HCT116 (cell line): ENCODE measurements at regions not wholly inside any gene's neighbourhood (a gene's known extent, or its start where the extent isn't known, plus 50 kb on each side); places are given as distances from the start of the nearest gene placed in this dataset.

Experiments
- ATAC-seq: fragments of 200-7000 bp; cut with Tn5 transposase; 2 replicates; pipeline ENCODE4 v1.9.1; 2020; ENCODE audit warnings: mild to moderate bottlenecking, moderate library complexity
- BruUV-seq: library from RNA; stranded (reverse); fragments of 400-500 nt; replicated peaks from 2 replicates; lab custom pipeline; 2021; lab: Mats Ljungman, UMichigan
- CTCF ChIA-PET: fragments of 300-600 bp; sonication (Branson Sonifier 250); formaldehyde crosslinking; loops from one replicate; lab custom pipeline; 2021; ENCODE audit warnings: antibody characterized with exemption; lab: Charles Lee
- POLR2A ChIA-PET: fragments of 300-600, 350-600 bp; sonication (Branson Sonifier 250); formaldehyde crosslinking; loops from one replicate; lab custom pipeline; 2021; ENCODE audit warnings: antibody characterized with exemption; lab: Charles Lee
- RAD21 ChIA-PET, 2 experiments: fragments of 300-600 bp; sonication (Branson Sonifier 250); formaldehyde crosslinking; loops; one replicate each; lab custom pipeline; 2023; ENCODE audit warnings: low total read pairs in 2 of 2; ENCODE audit not compliant: uncharacterized antibody in 2 of 2, unreplicated experiment in 2 of 2, low non-redundant PET in 1 of 2; lab: Charles Lee
- DNase-seq: peaks from one replicate; pipeline ENCODE4 v3.0.0-alpha.2; 2010; ENCODE audit warnings: low read depth, low spot score
- H2AFZ ChIP-seq: fragments of 200-600 bp; shearing (Covaris generic), sonication (generic); 2 replicates; pipeline ENCODE4 v1.6.1; 2017; ENCODE audit warnings: low read depth, mixed run types, mixed read lengths, antibody characterized with exemption, low read length; ENCODE audit not compliant: poor library complexity, severe bottlenecking
- H3K27ac ChIP-seq: 2 replicates; pipeline ENCODE4 v1.5.1; 2012; ENCODE audit warnings: low read depth, low read length
- H3K27me3 ChIP-seq: fragments of 200-600 bp; sonication (generic); 2 replicates; pipeline ENCODE4 v1.6.1; 2016; ENCODE audit warnings: mixed run types, low read length, mixed read lengths; ENCODE audit not compliant: insufficient read depth
- H3K36me3 ChIP-seq, 2 experiments: fragments of 200-500 bp in 1 of 2; fragments of 200-600 bp in 1 of 2; sonication (Bioruptor generic) in 1 of 2; sonication (generic) in 1 of 2; 2 replicates each; pipeline versions ENCODE4 v1.5.1 to v1.6.1; 2014 to 2016; ENCODE audit warnings: low read length in 2 of 2, inconsistent platforms in 1 of 2, mixed read lengths in 1 of 2, mixed run types in 1 of 2; ENCODE audit not compliant: insufficient read depth in 2 of 2, control insufficient read depth in 1 of 2
- H3K4me1 ChIP-seq, 2 experiments: fragments of 200-600 bp in 1 of 2; sonication (generic) in 1 of 2; 2 replicates each; pipeline versions ENCODE4 v1.5.1 to v1.6.1; 2012 to 2017; ENCODE audit warnings: low read length in 2 of 2, inconsistent platforms in 1 of 2, mild to moderate bottlenecking in 1 of 2, mixed read lengths in 1 of 2, mixed run types in 1 of 2, moderate library complexity in 1 of 2; ENCODE audit not compliant: insufficient read depth in 2 of 2, control insufficient read depth in 1 of 2
- H3K4me2 ChIP-seq: fragments of 200-600 bp; sonication (generic); 2 replicates; pipeline ENCODE4 v1.6.1; 2017; ENCODE audit warnings: mixed run types, low read length, mixed read lengths
- H3K4me3 ChIP-seq, 2 experiments: fragments of 200-600 bp in 1 of 2; sonication (generic) in 1 of 2; replicated peaks in 1 of 2; 2 replicates each; pipeline ENCODE4 v1.5.1; 2011 to 2016; ENCODE audit warnings: low read length in 2 of 2, control low read depth in 1 of 2, low read depth in 1 of 2, mild to moderate bottlenecking in 1 of 2, mixed read lengths in 1 of 2, mixed run types in 1 of 2
- H3K79me2 ChIP-seq: fragments of 200-600 bp; sonication (generic); 2 replicates; pipeline ENCODE4 v1.6.1; 2017; ENCODE audit warnings: mild to moderate bottlenecking, mixed run types, low read length, moderate library complexity, mixed read lengths; ENCODE audit not compliant: insufficient read depth
- H3K9ac ChIP-seq: fragments of 200-600 bp; sonication (generic); 2 replicates; pipeline ENCODE4 v1.6.1; 2016; ENCODE audit warnings: low read length, mixed read lengths
- H3K9me2 ChIP-seq: fragments of 200-600 bp; sonication (generic), shearing (Covaris generic); 2 replicates; pipeline ENCODE4 v1.6.1; 2017; ENCODE audit warnings: mixed run types, mild to moderate bottlenecking, moderate library complexity; ENCODE audit not compliant: insufficient read depth
- H3K9me3 ChIP-seq, 2 experiments: fragments of 200-500 bp in 1 of 2; fragments of 200-600 bp in 1 of 2; sonication (Bioruptor generic) in 1 of 2; sonication (generic) in 1 of 2; 2 replicates each; pipeline ENCODE4 v1.6.1; 2014 to 2017; ENCODE audit warnings: low read length in 2 of 2, mixed read lengths in 2 of 2, inconsistent platforms in 1 of 2, low read depth in 1 of 2, mild to moderate bottlenecking in 1 of 2, mixed run types in 1 of 2, moderate library complexity in 1 of 2; ENCODE audit not compliant: control insufficient read depth in 1 of 2, insufficient read depth in 1 of 2
- H4K20me1 ChIP-seq: fragments of 200-600 bp; sonication (generic), shearing (Covaris generic); 2 replicates; pipeline ENCODE4 v1.6.1; 2017; ENCODE audit warnings: mixed run types, mild to moderate bottlenecking, moderate library complexity; ENCODE audit not compliant: insufficient read depth
- CBX3 ChIP-seq: IDR thresholded peaks from 2 replicates; pipeline ENCODE4 v1.6.1; 2012; ENCODE audit warnings: low read depth
- CEBPB ChIP-seq: IDR thresholded peaks from 2 replicates; pipeline ENCODE4 v1.6.1; 2012; ENCODE audit warnings: low read depth
- CTCF ChIP-seq, 3 experiments: fragments of 200-600 bp in 1 of 3; sonication (generic) in 1 of 3; IDR thresholded peaks in 2 of 3; conservative IDR thresholded peaks in 1 of 3; 2 replicates each; pipeline ENCODE4 v1.5.1; 2012 to 2017; ENCODE audit warnings: low read depth in 2 of 3, low read length in 2 of 3, antibody characterized with exemption in 1 of 3, borderline replicate concordance in 1 of 3, control low read depth in 1 of 3, mild to moderate bottlenecking in 1 of 3, mixed read lengths in 1 of 3, mixed run types in 1 of 3, moderate library complexity in 1 of 3; ENCODE audit not compliant: insufficient read depth in 1 of 3
- EGR1 ChIP-seq: IDR thresholded peaks from 2 replicates; pipeline ENCODE4 v1.6.1; 2012; ENCODE audit warnings: low read depth
- ELF1 ChIP-seq: IDR thresholded peaks from 2 replicates; pipeline ENCODE4 v1.6.1; 2012; ENCODE audit warnings: low read depth, borderline replicate concordance
- EZH2phosphoT487 ChIP-seq: fragments of 200-600 bp; IDR thresholded peaks from 2 replicates; pipeline ENCODE4 v1.6.1; 2018; ENCODE audit warnings: antibody characterized with exemption, borderline replicate concordance
- FOSL1 ChIP-seq: IDR thresholded peaks from 2 replicates; pipeline ENCODE4 v1.6.1; 2012; ENCODE audit warnings: low read depth
- JUND ChIP-seq: IDR thresholded peaks from 2 replicates; pipeline ENCODE4 v1.6.1; 2012
- ZNF274 ChIP-seq: fragments of 200-500 bp; sonication (Bioruptor generic); IDR thresholded peaks from 2 replicates; pipeline ENCODE4 v1.6.1; 2014; ENCODE audit warnings: mild to moderate bottlenecking, low read depth, low read length, inconsistent platforms
- intact Hi-C: fragments of 100-400 bp; cut with micrococcal nuclease; formaldehyde crosslinking; loops from 2 replicates; pipeline ENCODE4 v1.10.0; 2022
- TF ChIP-seq, protein P1 (sequence below): IDR thresholded peaks from 2 replicates; pipeline ENCODE4 v1.6.1; 2011; ENCODE audit warnings: mild to moderate bottlenecking, low read length, moderate library complexity; ENCODE audit not compliant: insufficient replicate concordance; ENCODE audit errors: extremely low read depth

GRCh38 chr5:124823380-124823779 is 76.9 kb upstream of the ZNF608 start:
- BruUV-seq = no TSS peak
- POLR2A ChIA-PET = no interaction called here
- intact Hi-C loops = no loop called here

GRCh38 chr5:124824637-124825158 is 78.3 kb upstream of the ZNF608 start:
- Histone ChIP-seq H3K4me3 (no peak overlapping the region), H2AFZ (no peak overlapping the region), H3K4me1 (no peaks in the 10 kb centered on the region), H4K20me1 (no peaks in the 10 kb centered on the region), H3K9me3 (no peaks in the 10 kb centered on the region), H3K9me2 (no peaks in the 10 kb centered on the region), H3K27me3 (no peaks in the 10 kb centered on the region), H3K27ac (no peak overlapping the region), H3K4me2 (no peak overlapping the region), H3K9ac (no peak overlapping the region), H3K36me3 (no peaks in the 10 kb centered on the region), H3K79me2 (no peaks in the 10 kb centered on the region)
- no peak for DNase-seq
- CTCF ChIA-PET = no interaction called here
- no peak for ATAC-seq
- RAD21 ChIA-PET = no interaction called here
- POLR2A ChIA-PET = interaction anchor here (0.6 kb wide), 1 partner anchor 76 kb away, joined by 3 read pairs; no protein-coding TSS in a partner anchor
- BruUV-seq = no TSS peak
- intact Hi-C loops = no loop called here
- TF ChIP-seq JUND = no peak
- TF ChIP-seq EZH2phosphoT487 = no peak
- no peak for TF ChIP-seq EGR1
- TF ChIP-seq CEBPB = no peak
- TF ChIP-seq ELF1 = no peak
- TF ChIP-seq, protein P1, sequence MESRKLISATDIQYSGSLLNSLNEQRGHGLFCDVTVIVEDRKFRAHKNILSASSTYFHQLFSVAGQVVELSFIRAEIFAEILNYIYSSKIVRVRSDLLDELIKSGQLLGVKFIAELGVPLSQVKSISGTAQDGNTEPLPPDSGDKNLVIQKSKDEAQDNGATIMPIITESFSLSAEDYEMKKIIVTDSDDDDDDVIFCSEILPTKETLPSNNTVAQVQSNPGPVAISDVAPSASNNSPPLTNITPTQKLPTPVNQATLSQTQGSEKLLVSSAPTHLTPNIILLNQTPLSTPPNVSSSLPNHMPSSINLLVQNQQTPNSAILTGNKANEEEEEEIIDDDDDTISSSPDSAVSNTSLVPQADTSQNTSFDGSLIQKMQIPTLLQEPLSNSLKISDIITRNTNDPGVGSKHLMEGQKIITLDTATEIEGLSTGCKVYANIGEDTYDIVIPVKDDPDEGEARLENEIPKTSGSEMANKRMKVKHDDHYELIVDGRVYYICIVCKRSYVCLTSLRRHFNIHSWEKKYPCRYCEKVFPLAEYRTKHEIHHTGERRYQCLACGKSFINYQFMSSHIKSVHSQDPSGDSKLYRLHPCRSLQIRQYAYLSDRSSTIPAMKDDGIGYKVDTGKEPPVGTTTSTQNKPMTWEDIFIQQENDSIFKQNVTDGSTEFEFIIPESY = no peak
- no peak for TF ChIP-seq CTCF (IDR thresholded peaks at IDR 0.05 in 2 of 3, conservative IDR thresholded peaks at IDR 0.05 in 1 of 3; ENCODE audit: borderline replicate concordance in 1 of 3, insufficient read depth in 1 of 3, low read depth in 2 of 3, low read length in 2 of 3)
- TF ChIP-seq CBX3 = no peak
- no peak for TF ChIP-seq ZNF274
- no peak for TF ChIP-seq FOSL1

More at GRCh38 chr5:124823380-124823779, 76.9 kb upstream of the ZNF608 start:
- H3K79me2 ChIP-seq = no peaks in the 10 kb centered on the region
- H3K4me3 ChIP-seq = no peak overlapping the region
- H3K9me2 ChIP-seq = no peaks in the 10 kb centered on the region
- no peaks in the 10 kb centered on the region for H4K20me1 ChIP-seq
- no peak overlapping the region for H3K9ac ChIP-seq
- H3K27ac ChIP-seq = no peak overlapping the region
- ChIA-PET CTCF (no interaction called here), RAD21 (no interaction called here)
- H3K9me3 ChIP-seq = no peaks in the 10 kb centered on the region
- ATAC-seq = no peak
- no peak for TF ChIP-seq CTCF (IDR thresholded peaks at IDR 0.05 in 2 of 3, conservative IDR thresholded peaks at IDR 0.05 in 1 of 3; ENCODE audit: borderline replicate concordance in 1 of 3, insufficient read depth in 1 of 3, low read depth in 2 of 3, low read length in 2 of 3)
- no peaks in the 10 kb centered on the region for H3K27me3 ChIP-seq
- H3K36me3 ChIP-seq = no peaks in the 10 kb centered on the region
- H3K4me1 ChIP-seq = no peaks in the 10 kb centered on the region
- no peak overlapping the region for H3K4me2 ChIP-seq
- no peak overlapping the region for H2AFZ ChIP-seq
- DNase-seq = no peak
